ENCODE measurements at regions not wholly inside any gene's neighbourhood (a gene's known extent, or its start where the extent isn't known, plus 50 kb on each side); places are given as distances from the start of the nearest gene placed in this dataset.
"Not testable (repeated sequence)": the region's sequence is repeated elsewhere in the genome, so short reads cannot be mapped to it uniquely, and the experiment has no call there.

DNA sequence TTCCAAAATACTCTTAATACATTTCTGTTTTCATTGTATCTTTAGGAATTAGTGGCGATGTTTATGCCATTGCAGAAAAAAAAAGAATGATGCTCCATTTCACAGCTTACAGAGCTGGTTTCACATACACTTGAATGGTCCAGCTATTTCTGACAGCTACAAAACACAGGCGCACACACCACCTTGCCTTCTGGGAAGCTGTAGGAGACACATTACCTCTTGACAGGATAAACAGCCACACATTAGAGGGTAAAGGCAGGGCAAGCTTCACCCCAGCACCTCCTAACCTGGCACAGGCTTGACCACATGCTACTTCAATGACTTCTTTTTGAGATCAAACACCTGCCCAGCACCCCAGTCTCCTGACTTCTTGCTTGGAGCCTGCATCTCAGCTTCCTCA, 73.2 kb upstream of the PLGLB2 start:
- not testable (repeated sequence) for DNase-seq (ENCODE audit: low read depth in 3 of 3)

- DNase-seq (ENCODE audit: low read depth in 3 of 3), result not testable (repeated sequence)
Observed at GRCh38 chr2:87675487-87675886, 72.4 kb upstream of the PLGLB2 start.

GRCh38 chr2:87677421-87677923, 70.4 kb upstream of the PLGLB2 start:
- DNase-seq (ENCODE audit: low read depth in 3 of 3), result not testable (repeated sequence)

DNA sequence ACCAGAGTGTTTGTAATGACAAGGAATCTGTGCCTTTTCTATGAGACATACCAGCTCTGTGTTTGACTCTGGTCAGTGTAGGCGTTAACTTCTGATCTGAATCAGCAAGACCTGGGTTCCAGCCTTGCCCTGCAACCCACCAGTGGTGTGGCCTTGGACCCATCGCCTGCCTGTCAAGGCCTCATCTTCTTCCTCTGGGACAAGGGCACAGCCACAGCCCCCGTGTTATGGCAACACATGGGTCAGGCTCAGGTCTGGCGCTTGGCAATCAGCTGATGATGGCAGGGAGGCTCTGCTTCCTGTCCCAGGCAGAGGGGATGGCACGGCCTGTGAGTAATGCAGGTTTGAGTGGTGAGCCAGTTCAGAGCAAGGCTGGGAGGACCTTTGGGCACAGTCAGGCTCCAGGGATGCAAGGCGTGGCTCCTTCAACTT, 69.1 kb upstream of the PLGLB2 start:
- DNase-seq (ENCODE audit: low read depth in 3 of 3), result peak in 1 of 3 donors; percentile 2

DNA sequence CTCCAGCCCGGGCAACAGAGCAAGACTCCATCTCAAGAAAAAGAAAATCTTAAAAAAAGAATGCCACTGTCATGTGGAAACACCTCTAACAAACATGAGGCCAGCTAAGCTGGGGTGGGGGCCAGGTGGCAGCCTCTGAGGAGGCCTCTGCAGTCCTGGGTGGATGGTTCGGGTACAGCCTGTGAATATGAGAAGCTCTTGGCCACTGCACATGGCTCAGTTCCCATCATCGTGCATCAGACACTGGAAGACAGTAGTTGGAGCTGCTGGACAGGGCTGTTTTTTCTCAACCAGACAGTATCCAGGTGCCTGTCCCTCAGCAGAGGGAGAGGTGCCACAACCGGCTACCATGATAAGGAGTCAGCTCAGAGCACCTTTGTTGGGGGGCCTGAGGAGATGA, 67.9 kb upstream of the PLGLB2 start:
- not testable (repeated sequence) for DNase-seq (ENCODE audit: low read depth in 3 of 3)

DNA sequence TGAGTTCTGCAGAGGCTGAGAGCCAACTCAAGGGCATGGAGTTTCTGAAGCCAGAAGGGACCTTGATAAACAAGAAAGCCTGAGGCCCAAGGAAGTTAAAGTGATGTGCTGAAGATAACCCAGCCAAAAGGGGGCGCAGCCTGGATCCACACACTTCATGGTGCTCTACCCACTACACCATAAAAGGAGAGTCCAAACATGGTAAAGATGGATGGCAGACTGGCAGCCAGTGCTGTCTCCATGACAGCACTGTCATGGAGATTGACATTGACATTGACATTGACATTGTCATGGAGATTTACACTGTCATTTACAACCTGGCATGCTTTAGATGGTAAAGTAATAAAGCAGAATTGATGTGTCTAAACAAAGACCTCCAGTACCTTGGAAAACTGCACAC, 67.2 kb upstream of the PLGLB2 start:
- DNase-seq (ENCODE audit: low read depth in 3 of 3), result not testable (repeated sequence)

GRCh38 chr2:87683451-87683850, 64.4 kb upstream of the PLGLB2 start:
- not testable (repeated sequence) for DNase-seq (ENCODE audit: low read depth in 3 of 3)

DNA sequence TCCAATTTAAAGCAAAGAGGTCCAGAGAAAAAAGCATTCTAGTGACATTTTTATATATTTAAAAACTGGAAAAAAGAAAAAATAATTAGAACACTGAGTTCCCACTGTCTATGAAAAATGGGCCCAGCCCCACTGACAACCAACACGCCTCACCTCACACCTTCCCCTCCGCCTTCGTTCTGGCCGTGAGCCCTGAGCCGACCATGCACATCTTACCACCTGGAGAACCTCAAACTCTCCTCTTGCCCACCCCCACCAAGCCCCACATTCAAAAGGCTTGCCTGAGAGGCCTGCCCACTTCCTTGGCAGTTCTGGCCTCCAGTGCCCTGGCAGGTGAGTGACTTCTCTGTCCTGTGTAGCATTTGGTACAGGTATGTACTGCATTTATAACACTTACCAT, 63.9 kb upstream of the PLGLB2 start:
- DNase-seq (ENCODE audit: low read depth in 3 of 3), result not testable (repeated sequence)

- not testable (repeated sequence) for DNase-seq (ENCODE audit: low read depth in 3 of 3)
Observed at GRCh38 chr2:87685558-87685957, 62.3 kb upstream of the PLGLB2 start.

GRCh38 chr2:87686873-87687549, 60.9 kb upstream of the PLGLB2 start:
- DNase-seq (ENCODE audit: low read depth in 3 of 3), result not testable (repeated sequence)

DNA sequence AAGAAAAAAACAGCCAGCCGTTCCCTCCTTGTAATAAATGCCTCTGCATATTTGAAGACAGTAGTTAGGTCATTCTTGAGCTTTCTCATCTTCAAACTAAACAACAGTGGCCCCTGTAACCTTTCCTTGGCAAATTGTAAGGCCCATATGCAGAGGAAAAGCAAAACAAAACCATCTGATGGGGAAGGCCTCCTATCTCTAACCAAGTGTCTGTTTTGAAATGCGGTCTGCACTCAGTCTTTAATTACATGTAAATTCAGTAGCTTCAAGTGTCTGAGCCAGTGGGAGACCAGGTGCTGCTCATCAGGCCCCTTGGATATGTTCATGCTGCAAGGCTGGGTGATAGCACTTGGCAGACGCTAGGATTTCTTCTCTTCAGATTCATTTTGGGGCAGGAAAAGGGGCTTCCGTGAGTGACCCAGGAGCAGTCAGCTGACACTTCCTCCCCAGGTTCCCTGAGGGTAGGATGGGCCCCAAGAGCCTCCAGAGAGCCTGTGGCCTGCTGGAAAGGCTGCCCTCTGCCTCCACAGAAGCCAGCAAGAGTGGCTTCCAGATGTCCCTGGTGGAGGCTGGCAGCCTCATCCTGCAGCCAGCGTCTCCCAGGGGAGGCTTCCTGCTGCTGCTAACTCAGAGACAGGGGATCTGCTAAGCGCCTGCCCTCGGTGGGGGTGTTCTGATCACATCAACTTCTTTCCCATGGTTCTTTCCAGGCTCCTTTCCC, 60.2 kb upstream of the PLGLB2 start:
- not testable (repeated sequence) for DNase-seq (ENCODE audit: low read depth in 3 of 3)

DNA sequence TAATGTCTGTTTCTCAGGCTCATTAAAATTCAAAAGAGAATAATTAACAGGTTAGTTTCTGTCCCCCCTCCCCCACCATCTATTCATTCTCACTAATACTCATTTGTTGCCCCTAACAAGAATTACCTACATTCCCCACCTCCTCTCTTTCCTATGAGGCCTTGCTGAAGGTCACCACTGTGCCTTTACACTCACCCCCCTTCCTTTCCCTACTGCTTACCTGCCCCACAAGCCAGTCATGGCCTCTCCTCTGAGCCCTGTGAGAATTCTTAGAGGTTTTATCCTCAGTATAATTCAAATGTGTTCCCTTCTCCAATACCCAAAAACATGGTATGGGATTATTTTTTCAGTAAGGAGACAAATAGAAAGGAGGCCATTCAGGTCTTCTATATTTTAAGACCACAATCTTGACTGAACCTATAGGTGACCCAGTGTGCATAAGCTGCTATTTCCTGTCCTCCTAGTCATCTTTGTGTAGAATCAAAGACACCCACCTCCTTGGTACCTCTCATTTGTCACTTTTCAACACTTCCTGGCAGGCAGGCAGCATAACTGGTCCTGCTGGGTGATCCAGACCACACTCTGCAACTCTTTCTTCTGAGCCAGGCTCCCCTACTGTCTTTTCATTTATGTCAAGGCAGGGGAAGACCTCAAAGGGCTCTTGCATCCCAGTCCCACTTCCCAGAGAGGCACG, 55.8 kb upstream of the PLGLB2 start:
- DNase-seq (ENCODE audit: low read depth in 3 of 3), result not testable (repeated sequence)

DNA sequence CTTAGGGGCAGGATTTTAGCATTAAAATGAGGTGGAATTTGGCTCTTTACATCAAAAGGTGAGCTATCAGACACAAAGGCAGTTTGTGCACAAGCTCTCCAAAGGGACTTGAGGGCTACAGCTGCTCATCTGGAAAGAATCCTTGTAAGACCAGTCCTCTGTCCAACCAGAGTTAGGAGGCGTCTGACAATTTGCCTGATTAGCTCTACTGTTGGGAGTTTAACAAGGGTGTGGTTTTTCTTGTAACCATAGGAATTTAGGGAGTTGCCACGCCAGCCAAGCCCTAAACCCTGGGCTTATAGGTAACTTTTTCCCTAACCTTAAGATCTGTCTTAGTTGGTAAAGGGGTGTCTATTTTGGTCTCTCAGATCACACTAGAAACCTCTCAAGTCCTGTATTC, 55.0 kb upstream of the PLGLB2 start:
- DNase-seq (ENCODE audit: low read depth in 3 of 3), result not testable (repeated sequence)

DNA sequence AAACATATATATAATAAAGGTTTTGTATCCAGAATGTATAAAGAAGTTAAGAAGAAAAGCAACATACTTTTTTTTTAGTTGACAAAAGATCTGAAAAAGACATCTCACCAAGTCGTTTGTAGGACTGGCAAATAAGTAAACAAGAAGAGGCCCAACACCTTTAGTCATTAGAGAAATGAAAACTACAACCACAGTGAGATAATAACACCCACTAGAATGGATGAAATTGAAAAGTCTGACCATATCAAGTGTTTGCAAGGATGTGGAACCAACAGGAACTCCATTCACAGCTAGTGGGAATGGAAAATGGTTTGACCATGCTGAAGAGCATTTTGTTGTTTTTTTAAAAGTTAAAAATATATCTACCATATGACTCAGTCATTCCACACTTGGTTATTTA, 54.0 kb upstream of the PLGLB2 start:
- not testable (repeated sequence) for DNase-seq (ENCODE audit: low read depth in 3 of 3)

- not testable (repeated sequence) for DNase-seq (ENCODE audit: low read depth in 3 of 3)
Observed at GRCh38 chr2:87695596-87696323, 52.1 kb upstream of the PLGLB2 start.
